Endothelial cell of umbilical vein (primary cell): ENCODE measurements at regions not wholly inside any gene's neighbourhood (a gene's known extent, or its start where the extent isn't known, plus 50 kb on each side); places are given as distances from the start of the nearest gene placed in this dataset.

Experiments used
- BruUV-seq: library from RNA; stranded (reverse); fragments of 400-500 nt; replicated peaks from 2 replicates; lab custom pipeline; 2021; lab: Mats Ljungman, UMichigan
- CTCF ChIA-PET: fragments of 300-600, 350-600 bp; sonication (Branson Sonifier 250); formaldehyde crosslinking; loops from one replicate; lab custom pipeline; 2021; ENCODE audit warnings: antibody characterized with exemption, inconsistent platforms; lab: Charles Lee
- POLR2A ChIA-PET: fragments of 300-600, 350-600 bp; sonication (Branson Sonifier 250); formaldehyde crosslinking; loops from one replicate; lab custom pipeline; 2021; ENCODE audit warnings: antibody characterized with exemption, inconsistent platforms; lab: Charles Lee
- DNase-seq: peaks from one replicate; pipeline ENCODE4 v3.0.0-alpha.2; 2011; ENCODE audit warnings: low read depth, low spot score
- FAIRE-seq: peaks from 2 replicates; lab custom pipeline; 2011; peaks lifted over from hg19 to GRCh38; lab: Jason Lieb, UNC
- H2AFZ ChIP-seq: 2 replicates; pipeline ENCODE4 v1.6.0; 2012; ENCODE audit warnings: low read depth, low read length, control low read depth, inconsistent platforms
- H3K27ac ChIP-seq: 2 replicates; pipeline ENCODE4 v1.5.1; 2011; ENCODE audit warnings: low read depth, mild to moderate bottlenecking, control low read depth, low read length, moderate library complexity; ENCODE audit not compliant: insufficient read depth
- H3K27me3 ChIP-seq, 2 experiments: 2 replicates each; pipeline versions ENCODE4 v1.6.0 to v1.6.1; 2011; ENCODE audit warnings: low read length in 2 of 2, mixed read lengths in 1 of 2; ENCODE audit not compliant: control insufficient read depth in 2 of 2, insufficient read depth in 2 of 2
- H3K36me3 ChIP-seq, 2 experiments: 2 replicates in 1 of 2; 3 replicates in 1 of 2; pipeline ENCODE4 v1.5.1; 2011; ENCODE audit warnings: low read length in 2 of 2, mild to moderate bottlenecking in 1 of 2, moderate library complexity in 1 of 2; ENCODE audit not compliant: control insufficient read depth in 2 of 2, insufficient read depth in 2 of 2; ENCODE audit errors: extremely low read depth in 1 of 2
- H3K4me1 ChIP-seq: 3 replicates; pipeline ENCODE4 v1.5.1; 2011; ENCODE audit warnings: mild to moderate bottlenecking, low read length; ENCODE audit not compliant: control insufficient read depth, insufficient read depth; ENCODE audit errors: extremely low read depth
- H3K4me2 ChIP-seq: 2 replicates; pipeline ENCODE4 v1.6.1; 2011; ENCODE audit warnings: low read length, control low read depth, mixed read lengths; ENCODE audit not compliant: insufficient read depth
- H3K4me3 ChIP-seq, 3 experiments: fragments of 200-600 bp in 1 of 3; sonication (generic), shearing (Covaris generic) in 1 of 3; replicated peaks in 1 of 3; 2 replicates each; pipeline ENCODE4 v1.5.1; 2011 to 2016; ENCODE audit warnings: control low read depth in 3 of 3, low read length in 3 of 3, mild to moderate bottlenecking in 2 of 3, inconsistent platforms in 1 of 3, low read depth in 1 of 3, moderate library complexity in 1 of 3; ENCODE audit not compliant: insufficient read depth in 1 of 3
- H3K79me2 ChIP-seq: 2 replicates; pipeline ENCODE4 v1.6.0; 2012; ENCODE audit warnings: low read length, inconsistent platforms; ENCODE audit not compliant: control insufficient read depth, insufficient read depth
- H3K9ac ChIP-seq: replicated peaks from 2 replicates; pipeline ENCODE3; 2011; ENCODE audit warnings: low read length, control low read depth; ENCODE audit not compliant: insufficient read depth; ENCODE audit errors: extremely low read depth
- H3K9me1 ChIP-seq: replicated peaks from 3 replicates; pipeline ENCODE4 v1.6.0; 2011; ENCODE audit warnings: mild to moderate bottlenecking, low read length; ENCODE audit not compliant: control insufficient read depth, insufficient read depth; ENCODE audit errors: extremely low read depth
- H3K9me3 ChIP-seq: replicated peaks from 2 replicates; pipeline ENCODE4 v1.5.1; 2012; ENCODE audit warnings: low read length, inconsistent platforms; ENCODE audit not compliant: control insufficient read depth, insufficient read depth
- H4K20me1 ChIP-seq: replicated peaks from 2 replicates; pipeline ENCODE3; 2011; ENCODE audit warnings: mild to moderate bottlenecking, low read length; ENCODE audit not compliant: control insufficient read depth, insufficient read depth; ENCODE audit errors: extremely low read depth
- EZH2 ChIP-seq: IDR thresholded peaks from 2 replicates; pipeline ENCODE4 v1.6.1; 2012; ENCODE audit warnings: borderline replicate concordance, low read depth, mild to moderate bottlenecking, moderate library complexity, low read length, inconsistent platforms; ENCODE audit not compliant: severe bottlenecking
- FOS ChIP-seq: IDR thresholded peaks from 2 replicates; pipeline ENCODE4 v1.6.1; 2011; ENCODE audit warnings: mild to moderate bottlenecking, low read length, moderate library complexity, borderline replicate concordance; ENCODE audit not compliant: insufficient read depth
- GATA2 ChIP-seq: IDR thresholded peaks from 2 replicates; pipeline ENCODE4 v1.7.0; 2011; ENCODE audit warnings: low read depth, mild to moderate bottlenecking, moderate library complexity, mixed read lengths, low read length; ENCODE audit not compliant: insufficient read length, insufficient read depth
- JUN ChIP-seq: IDR thresholded peaks from 2 replicates; pipeline ENCODE4 v1.6.1; 2011; ENCODE audit warnings: borderline replicate concordance, low read depth; ENCODE audit not compliant: insufficient read length, insufficient read depth
- MAX ChIP-seq: IDR thresholded peaks from 2 replicates; pipeline ENCODE4 v1.6.1; 2011; ENCODE audit not compliant: insufficient read depth, insufficient read length
- MYC ChIP-seq: IDR thresholded peaks from one replicate; pipeline ENCODE4 v1.6.1; 2011; ENCODE audit warnings: mild to moderate bottlenecking, low read depth, low read length
- POLR2A ChIP-seq: IDR thresholded peaks from 2 replicates; pipeline ENCODE4 v1.6.1; 2012; ENCODE audit warnings: low read depth, mild to moderate bottlenecking, control low read depth, low read length
- POLR2AphosphoS5 ChIP-seq: IDR thresholded peaks from 2 replicates; pipeline ENCODE4 v1.6.1; 2012; ENCODE audit warnings: low read depth, mild to moderate bottlenecking, control low read depth, low read length, moderate library complexity; ENCODE audit not compliant: insufficient read depth
- dilution Hi-C: fragments of 300-500 bp; cut with MboI; formaldehyde crosslinking; loops from one replicate; pipeline ENCODE4 v1.15.0; 2019; ENCODE audit warnings: low sequenced_read_pairs; ENCODE audit not compliant: extremely low pct_ligation_motif_present
- intact Hi-C: fragments of 100-400 bp; cut with micrococcal nuclease; formaldehyde crosslinking; loops from one replicate; pipeline ENCODE4 v1.10.0; 2022
- TF ChIP-seq, protein P1 (sequence below), 2 donors: IDR thresholded peaks; 1 replicate in 1 of 2; 2 replicates in 1 of 2; pipeline ENCODE4 v1.5.1; 2011; ENCODE audit warnings: low read length in 2 of 2, mild to moderate bottlenecking in 2 of 2, moderate library complexity in 2 of 2, control low read depth in 1 of 2, inconsistent platforms in 1 of 2, low read depth in 1 of 2; ENCODE audit not compliant: insufficient read depth in 1 of 2; ENCODE audit errors: extremely low read depth in 1 of 2

GRCh38 chr12:93133361-93133760 lies 204.3 kb upstream of the EEA1 start:
- H4K20me1 ChIP-seq: no peaks in the 10 kb centered on the region
- no peak overlapping the region for H3K27ac ChIP-seq
- H3K79me2 ChIP-seq: no peaks in the 10 kb centered on the region
- H3K36me3 ChIP-seq: no peaks in the 10 kb centered on the region
- no peak overlapping the region for H3K4me3 ChIP-seq
- no peaks in the 10 kb centered on the region for H3K27me3 ChIP-seq
- TF ChIP-seq FOS: no peak
- no peak for TF ChIP-seq GATA2
- no peak for TF ChIP-seq MYC
- TF ChIP-seq EZH2: no peak
- TF ChIP-seq, protein P1, sequence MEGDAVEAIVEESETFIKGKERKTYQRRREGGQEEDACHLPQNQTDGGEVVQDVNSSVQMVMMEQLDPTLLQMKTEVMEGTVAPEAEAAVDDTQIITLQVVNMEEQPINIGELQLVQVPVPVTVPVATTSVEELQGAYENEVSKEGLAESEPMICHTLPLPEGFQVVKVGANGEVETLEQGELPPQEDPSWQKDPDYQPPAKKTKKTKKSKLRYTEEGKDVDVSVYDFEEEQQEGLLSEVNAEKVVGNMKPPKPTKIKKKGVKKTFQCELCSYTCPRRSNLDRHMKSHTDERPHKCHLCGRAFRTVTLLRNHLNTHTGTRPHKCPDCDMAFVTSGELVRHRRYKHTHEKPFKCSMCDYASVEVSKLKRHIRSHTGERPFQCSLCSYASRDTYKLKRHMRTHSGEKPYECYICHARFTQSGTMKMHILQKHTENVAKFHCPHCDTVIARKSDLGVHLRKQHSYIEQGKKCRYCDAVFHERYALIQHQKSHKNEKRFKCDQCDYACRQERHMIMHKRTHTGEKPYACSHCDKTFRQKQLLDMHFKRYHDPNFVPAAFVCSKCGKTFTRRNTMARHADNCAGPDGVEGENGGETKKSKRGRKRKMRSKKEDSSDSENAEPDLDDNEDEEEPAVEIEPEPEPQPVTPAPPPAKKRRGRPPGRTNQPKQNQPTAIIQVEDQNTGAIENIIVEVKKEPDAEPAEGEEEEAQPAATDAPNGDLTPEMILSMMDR (IDR thresholded peaks at IDR 0.05; ENCODE audit: extremely low read depth in 1 of 2, insufficient read depth in 1 of 2, low read depth in 1 of 2, low read length in 2 of 2): no peak
- no peak for TF ChIP-seq POLR2AphosphoS5
- no peak for TF ChIP-seq JUN
- TF ChIP-seq MAX: no peak
- no peak for TF ChIP-seq POLR2A
- H3K9ac ChIP-seq: no peak overlapping the region
- DNase-seq: no peak
- H3K9me3 ChIP-seq: no peaks in the 10 kb centered on the region
- POLR2A ChIA-PET: no interaction called here
- intact Hi-C loops (no loop called here), dilution Hi-C loops (no loop called here)
- CTCF ChIA-PET: no interaction called here
- H3K9me1 ChIP-seq: no peaks in the 10 kb centered on the region
- no peak overlapping the region for H3K4me2 ChIP-seq
- H2AFZ ChIP-seq: no peak overlapping the region
- no peak for FAIRE-seq
- H3K4me1 ChIP-seq: peaks cover 32% of the 10 kb centered on the region
- no TSS peak for BruUV-seq
